Osteoblast (primary cell): ENCODE measurements at regions not wholly inside any gene's neighbourhood (a gene's known extent, or its start where the extent isn't known, plus 50 kb on each side); places are given as distances from the start of the nearest gene placed in this dataset.

Experiments used
- DNase-seq: peaks from one replicate; pipeline ENCODE4 v3.0.0; 2011; ENCODE audit warnings: low spot score, mixed read lengths; ENCODE audit not compliant: insufficient read length; ENCODE audit errors: missing footprints
- H2AFZ ChIP-seq: 2 replicates; pipeline ENCODE4 v1.6.0; 2011; ENCODE audit warnings: mild to moderate bottlenecking, low read length
- H3K27ac ChIP-seq: 2 replicates; pipeline ENCODE4 v1.5.1; 2011; ENCODE audit warnings: mild to moderate bottlenecking, low read depth, low read length, moderate library complexity
- H3K27me3 ChIP-seq: 2 replicates; pipeline ENCODE4 v1.6.0; 2012; ENCODE audit warnings: mild to moderate bottlenecking, control low read depth, inconsistent platforms, low read length, moderate library complexity; ENCODE audit not compliant: insufficient read depth
- H3K36me3 ChIP-seq: 2 replicates; pipeline ENCODE4 v1.5.1; 2011; ENCODE audit warnings: mild to moderate bottlenecking, low read length, control low read depth, moderate library complexity; ENCODE audit not compliant: insufficient read depth
- H3K4me1 ChIP-seq: 2 replicates; pipeline ENCODE4 v1.5.1; 2011; ENCODE audit warnings: mild to moderate bottlenecking, low read length, control low read depth, moderate library complexity; ENCODE audit not compliant: insufficient read depth
- H3K4me2 ChIP-seq: 2 replicates; pipeline ENCODE4 v1.6.0; 2011; ENCODE audit warnings: mild to moderate bottlenecking, low read length; ENCODE audit not compliant: insufficient read depth
- H3K4me3 ChIP-seq: fragments of 200-600 bp; sonication (generic); 3 replicates; pipeline ENCODE4 v1.5.1; 2012; ENCODE audit warnings: mild to moderate bottlenecking, low read length, inconsistent platforms; ENCODE audit not compliant: insufficient read depth
- H3K79me2 ChIP-seq: 2 replicates; pipeline ENCODE4 v1.6.0; 2012; ENCODE audit warnings: mild to moderate bottlenecking, low read length, control low read depth, inconsistent platforms; ENCODE audit not compliant: insufficient read depth
- H3K9me3 ChIP-seq: 2 replicates; pipeline ENCODE4 v1.5.1; 2011; ENCODE audit warnings: low read depth, low read length, control low read depth
- H4K20me1 ChIP-seq: 2 replicates; pipeline ENCODE4 v1.6.0; 2012; ENCODE audit warnings: mild to moderate bottlenecking, low read length, control low read depth; ENCODE audit not compliant: insufficient read depth
- CTCF ChIP-seq: IDR thresholded peaks from 2 replicates; pipeline ENCODE4 v1.5.1; 2011; ENCODE audit warnings: mild to moderate bottlenecking, low read depth, low read length, moderate library complexity; ENCODE audit errors: extremely low read depth

- TF ChIP-seq CTCF: no peak
- Histone ChIP-seq H3K4me2 (no peak overlapping the region), H3K79me2 (no peaks in the 10 kb centered on the region), H3K27ac (no peak overlapping the region), H2AFZ (no peak overlapping the region), H4K20me1 (no peaks in the 10 kb centered on the region), H3K4me3 (no peak overlapping the region), H3K4me1 (no peaks in the 10 kb centered on the region), H3K36me3 (no peaks in the 10 kb centered on the region), H3K9me3 (no peaks in the 10 kb centered on the region), H3K27me3 (no peaks in the 10 kb centered on the region)
- DNase-seq: no peak
Observed at GRCh38 chr6:66605011-66605410, 898.0 kb upstream of the EYS start.

- no peak overlapping the region for H2AFZ ChIP-seq
- H3K9me3 ChIP-seq: no peaks in the 10 kb centered on the region
- H3K36me3 ChIP-seq: no peaks in the 10 kb centered on the region
- H4K20me1 ChIP-seq: no peaks in the 10 kb centered on the region
- no peaks in the 10 kb centered on the region for H3K79me2 ChIP-seq
- H3K27ac ChIP-seq: no peak overlapping the region
- H3K4me2 ChIP-seq: no peak overlapping the region
- H3K27me3 ChIP-seq: no peaks in the 10 kb centered on the region
- no peak overlapping the region for H3K4me3 ChIP-seq
- no peaks in the 10 kb centered on the region for H3K4me1 ChIP-seq
- no peak for DNase-seq
- TF ChIP-seq CTCF: no peak
Observed at GRCh38 chr6:66599541-66599940, 892.5 kb upstream of the EYS start.

GRCh38 chr6:66578362-66578761 is 871.3 kb upstream of the EYS start:
- Histone ChIP-seq H3K4me1 (no peaks in the 10 kb centered on the region), H3K4me2 (no peak overlapping the region), H3K79me2 (no peaks in the 10 kb centered on the region), H3K9me3 (no peaks in the 10 kb centered on the region), H3K27me3 (no peaks in the 10 kb centered on the region), H4K20me1 (no peaks in the 10 kb centered on the region), H3K36me3 (no peaks in the 10 kb centered on the region), H2AFZ (no peak overlapping the region), H3K4me3 (no peak overlapping the region), H3K27ac (no peak overlapping the region)
- no peak for TF ChIP-seq CTCF
- DNase-seq: peak; percentile 3

- Histone ChIP-seq H4K20me1 (no peaks in the 10 kb centered on the region), H3K79me2 (no peaks in the 10 kb centered on the region), H3K27ac (no peak overlapping the region), H3K36me3 (no peaks in the 10 kb centered on the region), H3K4me2 (no peak overlapping the region), H3K4me3 (no peak overlapping the region), H3K4me1 (no peaks in the 10 kb centered on the region), H3K9me3 (peaks cover 2% of the 10 kb centered on the region), H2AFZ (no peak overlapping the region), H3K27me3 (no peaks in the 10 kb centered on the region)
- TF ChIP-seq CTCF: no peak
- DNase-seq: no peak
Observed at GRCh38 chr6:66568271-66568670, 861.2 kb upstream of the EYS start.
